WTC11 (cell line): ENCODE measurements at regions not wholly inside any gene's neighbourhood (a gene's known extent, or its start where the extent isn't known, plus 50 kb on each side); places are given as distances from the start of the nearest gene placed in this dataset.

ENCODE experiments used
- ATAC-seq: fragments of 200-7000 bp; cut with Tn5 transposase; 2 replicates; pipeline ENCODE4 v1.10.0; 2021; ENCODE audit warnings: mild to moderate bottlenecking, moderate library complexity
- CTCF ChIA-PET: fragments of 300-600 bp; sonication (Branson Sonifier 250); formaldehyde crosslinking; loops from one replicate; lab custom pipeline; 2021; ENCODE audit warnings: antibody characterized with exemption; lab: Charles Lee
- POLR2A ChIA-PET: fragments of 350-600 bp; sonication (Branson Sonifier 250); formaldehyde crosslinking; loops from one replicate; lab custom pipeline; 2021; ENCODE audit warnings: antibody characterized with exemption; lab: Charles Lee
- DNase-seq: peaks from one replicate; pipeline ENCODE4 v3.0.0; 2021; ENCODE audit warnings: low spot score
- H3K27ac Mint-ChIP-seq: 2 replicates; pipeline ENCODE4 v1.8.0; 2021; ENCODE audit warnings: mixed read lengths
- H3K27me3 Mint-ChIP-seq: 2 replicates; pipeline ENCODE4 v1.8.0; 2021; ENCODE audit warnings: low read depth, mild to moderate bottlenecking, moderate library complexity, mixed read lengths
- H3K36me3 Mint-ChIP-seq: 2 replicates; pipeline ENCODE4 v1.8.0; 2021; ENCODE audit warnings: mixed read lengths
- H3K4me1 Mint-ChIP-seq: 2 replicates; pipeline ENCODE4 v1.8.0; 2022; ENCODE audit warnings: mixed read lengths
- H3K4me3 Mint-ChIP-seq: 2 replicates; pipeline ENCODE4 v1.8.0; 2021; ENCODE audit warnings: mild to moderate bottlenecking, moderate library complexity, mixed read lengths
- H3K9me3 Mint-ChIP-seq: 2 replicates; pipeline ENCODE4 v1.8.0; 2021; ENCODE audit warnings: mixed read lengths
- ATF1 ChIP-seq: sonication (generic); formaldehyde crosslinking; IDR thresholded peaks from 2 replicates; pipeline ENCODE4 v1.8.1; 2023; ENCODE audit warnings: mild to moderate bottlenecking, moderate library complexity, missing genetic modification reagents
- ERG ChIP-seq: fragments of 250-450 bp; sonication (Bioruptor Pico); IDR thresholded peaks from 2 replicates; pipeline ENCODE4 v1.8.0; 2021; ENCODE audit warnings: mild to moderate bottlenecking
- ESRRA ChIP-seq: sonication (generic); formaldehyde crosslinking; IDR thresholded peaks from 2 replicates; pipeline ENCODE4 v1.8.1; 2022; ENCODE audit warnings: mild to moderate bottlenecking, missing genetic modification reagents, borderline replicate concordance
- FOXK1 ChIP-seq: sonication (generic); formaldehyde crosslinking; IDR thresholded peaks from 2 replicates; pipeline ENCODE4 v1.8.0; 2022; ENCODE audit warnings: mild to moderate bottlenecking, moderate library complexity, missing genetic modification reagents
- HMGXB4 ChIP-seq: sonication (generic); formaldehyde crosslinking; IDR thresholded peaks from 2 replicates; pipeline ENCODE4 v1.8.1; 2023; ENCODE audit warnings: mild to moderate bottlenecking, moderate library complexity, missing genetic modification reagents
- MXD4 ChIP-seq: fragments of 250-450 bp; sonication (Bioruptor Pico); IDR thresholded peaks from 2 replicates; pipeline ENCODE4 v1.8.0; 2021; ENCODE audit warnings: mild to moderate bottlenecking, moderate library complexity, borderline replicate concordance
- SMAD3 ChIP-seq: sonication (generic); formaldehyde crosslinking; IDR thresholded peaks from 2 replicates; pipeline ENCODE4 v1.8.0; 2022; ENCODE audit warnings: missing genetic modification reagents, mild to moderate bottlenecking, borderline replicate concordance
- SP1 ChIP-seq: sonication (generic); formaldehyde crosslinking; conservative IDR thresholded peaks from 2 replicates; pipeline ENCODE4 v1.8.1; 2022; ENCODE audit warnings: missing genetic modification reagents
- STAT6 ChIP-seq: sonication (generic); formaldehyde crosslinking; conservative IDR thresholded peaks from 2 replicates; pipeline ENCODE4 v1.8.1; 2023; ENCODE audit warnings: mild to moderate bottlenecking, low read depth, missing genetic modification reagents, moderate library complexity
- TCF7 ChIP-seq: sonication (generic); formaldehyde crosslinking; IDR thresholded peaks from 2 replicates; pipeline ENCODE4 v1.8.0; 2022; ENCODE audit warnings: mild to moderate bottlenecking, low read depth, missing genetic modification reagents, moderate library complexity
- TP53 ChIP-seq: sonication (generic); formaldehyde crosslinking; IDR thresholded peaks from 2 replicates; pipeline ENCODE4 v1.8.1; 2023; ENCODE audit warnings: mild to moderate bottlenecking, missing genetic modification reagents
- USF1 ChIP-seq: sonication (generic); formaldehyde crosslinking; IDR thresholded peaks from 2 replicates; pipeline ENCODE4 v1.8.0; 2022; ENCODE audit warnings: mild to moderate bottlenecking, missing genetic modification reagents
- ZBTB21 ChIP-seq: sonication (generic); formaldehyde crosslinking; IDR thresholded peaks from 2 replicates; pipeline ENCODE4 v1.8.1; 2023; ENCODE audit warnings: mild to moderate bottlenecking, missing genetic modification reagents, borderline replicate concordance
- ZNF219 ChIP-seq: sonication (generic); formaldehyde crosslinking; IDR thresholded peaks from 2 replicates; pipeline ENCODE4 v1.8.0; 2023; ENCODE audit warnings: missing genetic modification reagents, mild to moderate bottlenecking, borderline replicate concordance
- ZNF317 ChIP-seq: sonication (generic); formaldehyde crosslinking; IDR thresholded peaks from 2 replicates; pipeline ENCODE4 v1.8.1; 2023; ENCODE audit warnings: low read depth, mild to moderate bottlenecking, moderate library complexity, missing genetic modification reagents, borderline replicate concordance
- ZNF532 ChIP-seq: fragments of 250-450 bp; sonication (Bioruptor Pico); IDR thresholded peaks from 2 replicates; pipeline ENCODE4 v1.9.0; 2021; ENCODE audit warnings: mild to moderate bottlenecking, borderline replicate concordance
- ZNF671 ChIP-seq: fragments of 250-450 bp; sonication (Bioruptor Pico); IDR thresholded peaks from 2 replicates; pipeline ENCODE4 v1.8.0; 2021; ENCODE audit warnings: mild to moderate bottlenecking
- TF ChIP-seq, protein P1 (sequence below): sonication (generic); formaldehyde crosslinking; IDR thresholded peaks from 2 replicates; pipeline ENCODE4 v1.8.1; 2022; ENCODE audit warnings: mild to moderate bottlenecking, moderate library complexity, missing genetic modification reagents
- TF ChIP-seq, protein P2 (sequence below): sonication (generic); formaldehyde crosslinking; IDR thresholded peaks from 2 replicates; pipeline ENCODE4 v1.8.0; 2022; ENCODE audit warnings: mild to moderate bottlenecking, missing genetic modification reagents

DNA sequence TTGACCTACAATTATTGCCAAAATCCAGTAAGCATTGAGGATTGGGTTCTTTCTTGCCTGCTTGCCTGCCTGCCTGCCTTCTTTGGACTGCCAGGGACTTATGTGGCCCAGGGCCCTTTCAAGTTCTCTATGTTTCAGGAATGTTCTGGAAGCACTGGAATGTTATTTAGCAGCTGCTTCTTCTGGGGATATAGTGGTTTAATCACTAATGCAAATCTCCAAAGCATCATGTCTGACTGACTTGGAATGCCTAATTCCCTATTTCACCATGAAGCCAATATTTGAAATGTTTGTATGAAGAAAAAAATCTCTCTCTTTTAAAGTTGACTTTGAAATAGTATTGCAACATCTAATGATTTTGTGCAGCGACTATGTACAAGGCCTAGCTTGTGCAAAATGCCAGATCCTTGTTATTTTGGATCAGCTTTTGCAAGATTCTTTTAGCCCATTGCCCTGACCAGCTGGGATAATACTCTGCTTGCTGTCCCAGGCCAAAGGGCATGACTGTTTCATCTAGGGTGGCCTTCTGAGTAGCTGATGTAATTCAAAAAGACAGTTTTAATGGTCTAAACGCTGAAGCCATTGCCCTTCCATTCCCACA, 204.6 kb downstream of the RND3 start (continued):
- TF ChIP-seq STAT6 (CRISPR knock-in tag) (no peak), ZNF317 (no peak), TP53 (no peak), ATF1 (CRISPR knock-in tag) (no peak), SMAD3 (CRISPR knock-in tag) (no peak)
- TF ChIP-seq, protein P1, sequence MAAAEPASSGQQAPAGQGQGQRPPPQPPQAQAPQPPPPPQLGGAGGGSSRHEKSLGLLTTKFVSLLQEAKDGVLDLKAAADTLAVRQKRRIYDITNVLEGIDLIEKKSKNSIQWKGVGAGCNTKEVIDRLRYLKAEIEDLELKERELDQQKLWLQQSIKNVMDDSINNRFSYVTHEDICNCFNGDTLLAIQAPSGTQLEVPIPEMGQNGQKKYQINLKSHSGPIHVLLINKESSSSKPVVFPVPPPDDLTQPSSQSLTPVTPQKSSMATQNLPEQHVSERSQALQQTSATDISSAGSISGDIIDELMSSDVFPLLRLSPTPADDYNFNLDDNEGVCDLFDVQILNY (CRISPR knock-in tag): no peak
- TF ChIP-seq, all 79 proteins: peak for 0

- H3K4me3 Mint-ChIP-seq: no peak overlapping the region
- H3K27ac Mint-ChIP-seq: no peak overlapping the region
- peaks cover 40% of the 10 kb centered on the region for H3K9me3 Mint-ChIP-seq
- no peak for ATAC-seq
- POLR2A ChIA-PET: no interaction called here
- DNase-seq: no peak
- CTCF ChIA-PET: no interaction called here
- TF ChIP-seq TCF7 (CRISPR knock-in tag) (no peak), FOXK1 (CRISPR knock-in tag) (no peak), SP1 (no peak), STAT6 (CRISPR knock-in tag) (no peak), ZBTB21 (CRISPR knock-in tag) (no peak), HMGXB4 (no peak), ESRRA (CRISPR knock-in tag) (no peak), ZNF532 (CRISPR knock-in tag) (no peak), ZNF671 (CRISPR knock-in tag) (no peak), USF1 (CRISPR knock-in tag) (no peak), MXD4 (CRISPR knock-in tag) (no peak), ERG (no peak), ZNF219 (CRISPR knock-in tag) (no peak), TP53 (no peak)
- TF ChIP-seq, protein P2, sequence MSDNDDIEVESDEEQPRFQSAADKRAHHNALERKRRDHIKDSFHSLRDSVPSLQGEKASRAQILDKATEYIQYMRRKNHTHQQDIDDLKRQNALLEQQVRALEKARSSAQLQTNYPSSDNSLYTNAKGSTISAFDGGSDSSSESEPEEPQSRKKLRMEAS (CRISPR knock-in tag): no peak
- peaks cover 5% of the 10 kb centered on the region; the same call in 1 of the 2 replicates for H3K27me3 Mint-ChIP-seq
- H3K36me3 Mint-ChIP-seq: peaks cover 27% of the 10 kb centered on the region
- peaks cover 16% of the 10 kb centered on the region for H3K4me1 Mint-ChIP-seq
Measured at GRCh38 chr2:150282357-150282756, 205.1 kb downstream of the RND3 start.
